Sigmoid colon (tissue), 4 donors: ENCODE measurements at regions not wholly inside any gene's neighbourhood (a gene's known extent, or its start where the extent isn't known, plus 50 kb on each side); places are given as distances from the start of the nearest gene placed in this dataset.

Source experiments
- CTCF ChIP-seq, 4 experiments: fragments of 450-650 bp in 3 of 4; fragments of 200-600 bp in 1 of 4; IDR thresholded peaks; one replicate each; pipeline ENCODE4 v1.5.1; 2016 to 2019; ENCODE audit warnings: antibody characterized with exemption in 4 of 4, mild to moderate bottlenecking in 3 of 4, moderate library complexity in 2 of 4
- POLR2A ChIP-seq, 2 donors: fragments of 450-650 bp; IDR thresholded peaks; one replicate each; pipeline ENCODE4 v1.6.1; 2016; ENCODE audit warnings: antibody characterized with exemption in 2 of 2, mild to moderate bottlenecking in 2 of 2, moderate library complexity in 2 of 2
- POLR2AphosphoS5 ChIP-seq, 4 donors: sonication (generic); formaldehyde crosslinking; IDR thresholded peaks; one replicate each; pipeline ENCODE4 v1.6.1; 2017; ENCODE audit warnings: antibody characterized with exemption in 4 of 4

GRCh38 chr18:29077344-29077743, 900.4 kb upstream of the CDH2 start:
- TF ChIP-seq CTCF (IDR thresholded peaks at IDR 0.05) (no peak), POLR2AphosphoS5 (IDR thresholded peaks at IDR 0.05) (no peak), POLR2A (IDR thresholded peaks at IDR 0.05) (no peak)
